GM12878 (cell line): ENCODE measurements at regions not wholly inside any gene's neighbourhood (a gene's known extent, or its start where the extent isn't known, plus 50 kb on each side); places are given as distances from the start of the nearest gene placed in this dataset.

Experiments
- ATAC-seq: fragments of 200-7000 bp; cut with Tn5 transposase; 3 replicates; pipeline ENCODE4 v1.9.1; 2020; ENCODE audit warnings: mild to moderate bottlenecking, moderate library complexity
- BruUV-seq: library from RNA; stranded (reverse); fragments of 400-500 nt; replicated peaks from 2 replicates; lab custom pipeline; 2021; lab: Mats Ljungman, UMichigan
- CTCF ChIA-PET: fragments of 300-600 bp; sonication (Branson Sonifier 250); formaldehyde crosslinking; extraction: SDS; loops from one replicate; lab custom pipeline; 2021; ENCODE audit warnings: inconsistent platforms; lab: Yijun Ruan, JAX
- POLR2A ChIA-PET: fragments of 350-600 bp; formaldehyde crosslinking; extraction: SDS; loops from one replicate; lab custom pipeline; 2021; ENCODE audit warnings: inconsistent platforms; lab: Charles Lee
- RAD21 ChIA-PET: fragments of 300-600 bp; sonication (Branson Sonifier 250); formaldehyde crosslinking; loops from one replicate; lab custom pipeline; 2023; ENCODE audit warnings: antibody characterized with exemption; ENCODE audit not compliant: unreplicated experiment; lab: Charles Lee
- SMC1A ChIA-PET: fragments of 300-600 bp; sonication (Branson Sonifier 250); formaldehyde crosslinking; loops from one replicate; lab custom pipeline; 2023; ENCODE audit not compliant: unreplicated experiment, uncharacterized antibody; lab: Charles Lee
- DNase-seq: peaks from one replicate; pipeline ENCODE4 v3.0.0-alpha.2; 2011; ENCODE audit warnings: low read depth, low spot score
- FAIRE-seq: peaks from 3 replicates; lab custom pipeline; 2011; peaks lifted over from hg19 to GRCh38; lab: Jason Lieb, UNC
- H2AFZ ChIP-seq: 2 replicates; pipeline ENCODE4 v1.6.0; 2011; ENCODE audit warnings: low read depth, low read length, control low read depth; ENCODE audit not compliant: control insufficient read depth
- H3K27ac ChIP-seq: 2 replicates; pipeline ENCODE4 v1.5.1; 2011; ENCODE audit warnings: control low read depth; ENCODE audit not compliant: control insufficient read depth, insufficient read depth
- H3K27me3 ChIP-seq, 2 experiments: replicated peaks in 1 of 2; 2 replicates each; pipeline versions ENCODE4 v1.6.0 to v1.6.1; 2011; ENCODE audit warnings: low read length in 1 of 2; ENCODE audit not compliant: control insufficient read depth in 2 of 2, insufficient read depth in 2 of 2
- H3K36me3 ChIP-seq, 2 experiments: 2 replicates each; pipeline ENCODE4 v1.5.1; 2011; ENCODE audit warnings: low read length in 1 of 2; ENCODE audit not compliant: control insufficient read depth in 2 of 2, insufficient read depth in 2 of 2
- H3K4me1 ChIP-seq: 2 replicates; pipeline ENCODE4 v1.6.1; 2011; ENCODE audit warnings: mild to moderate bottlenecking, low read length, moderate library complexity, mixed read lengths; ENCODE audit not compliant: control insufficient read depth, insufficient read depth
- H3K4me2 ChIP-seq: 2 replicates; pipeline ENCODE4 v1.6.0; 2011; ENCODE audit warnings: control low read depth; ENCODE audit not compliant: control insufficient read depth, insufficient read depth
- H3K4me3 ChIP-seq: fragments of 200-600 bp; sonication (generic); 2 replicates; pipeline ENCODE4 v1.5.1; 2016
- H3K79me2 ChIP-seq: 2 replicates; pipeline ENCODE4 v1.6.0; 2011; ENCODE audit warnings: low read length; ENCODE audit not compliant: control insufficient read depth, insufficient read depth
- H3K9ac ChIP-seq: 2 replicates; pipeline ENCODE4 v1.8.0; 2011; ENCODE audit warnings: low read length, control low read depth, mixed read lengths; ENCODE audit not compliant: control insufficient read depth, insufficient read depth
- H3K9me3 ChIP-seq: replicated peaks from 3 replicates; pipeline ENCODE4 v1.5.1; 2011; ENCODE audit warnings: mild to moderate bottlenecking, low read length; ENCODE audit not compliant: control insufficient read depth, insufficient read depth
- H4K20me1 ChIP-seq: 2 replicates; pipeline ENCODE4 v1.6.0; 2011; ENCODE audit not compliant: control insufficient read depth, insufficient read depth
- ATF3 ChIP-seq: IDR thresholded peaks from 2 replicates; pipeline ENCODE4 v1.6.1; 2011; ENCODE audit warnings: low read depth, mild to moderate bottlenecking, low read length, moderate library complexity, borderline replicate concordance; ENCODE audit errors: extremely low read depth
- CREB1 ChIP-seq: IDR thresholded peaks from 2 replicates; pipeline ENCODE4 v1.6.1; 2012; ENCODE audit warnings: low read depth, mild to moderate bottlenecking, inconsistent platforms
- GABPA ChIP-seq: IDR thresholded peaks from 2 replicates; pipeline ENCODE4 v1.6.1; 2014; ENCODE audit warnings: antibody characterized with exemption, low read depth, mild to moderate bottlenecking, inconsistent platforms
- NFIC ChIP-seq: IDR thresholded peaks from 2 replicates; pipeline ENCODE4 v1.6.1; 2012; ENCODE audit warnings: low read depth, mild to moderate bottlenecking, inconsistent platforms, low read length, moderate library complexity
- RUNX3 ChIP-seq: IDR thresholded peaks from 2 replicates; pipeline ENCODE4 v1.6.1; 2012; ENCODE audit warnings: low read length, inconsistent platforms
- WGBS: methylation state at CpG from one replicate; pipeline ENCODE4 v1.1.6; 2016; ENCODE audit warnings: low lambda C conversion rate; ENCODE audit not compliant: insufficient replicate concordance, insufficient coverage; ENCODE audit errors: missing lambda C conversion rate; 5-methylcytosine and 5-hydroxymethylcytosine counted together
- in situ Hi-C: fragments of 300-500 bp; cut with MboI; formaldehyde crosslinking; loops from 9 replicates; pipeline ENCODE4 v1.14.3; 2018; ENCODE audit warnings: mixed read lengths
- intact Hi-C: fragments of 100-400 bp; cut with micrococcal nuclease; formaldehyde crosslinking; loops from one replicate; pipeline ENCODE4 v1.14.2; 2022; ENCODE audit not compliant: unreplicated experiment
- TF ChIP-seq, protein P1 (sequence below): fragments of 150-350 bp; IDR thresholded peaks from 2 replicates; pipeline ENCODE4 v1.6.1; 2014; ENCODE audit warnings: mild to moderate bottlenecking, low read depth, low read length

GRCh38 chr6:21870076-21870730 is 276.7 kb downstream of the SOX4 start:
- H3K4me2 ChIP-seq: no peak overlapping the region
- ChIA-PET POLR2A (no interaction called here), CTCF (no interaction called here), SMC1A (no interaction called here), RAD21 (no interaction called here)
- H2AFZ ChIP-seq: no peak overlapping the region
- no peaks in the 10 kb centered on the region for H3K36me3 ChIP-seq
- TF ChIP-seq ATF3: no peak
- TF ChIP-seq, protein P1, sequence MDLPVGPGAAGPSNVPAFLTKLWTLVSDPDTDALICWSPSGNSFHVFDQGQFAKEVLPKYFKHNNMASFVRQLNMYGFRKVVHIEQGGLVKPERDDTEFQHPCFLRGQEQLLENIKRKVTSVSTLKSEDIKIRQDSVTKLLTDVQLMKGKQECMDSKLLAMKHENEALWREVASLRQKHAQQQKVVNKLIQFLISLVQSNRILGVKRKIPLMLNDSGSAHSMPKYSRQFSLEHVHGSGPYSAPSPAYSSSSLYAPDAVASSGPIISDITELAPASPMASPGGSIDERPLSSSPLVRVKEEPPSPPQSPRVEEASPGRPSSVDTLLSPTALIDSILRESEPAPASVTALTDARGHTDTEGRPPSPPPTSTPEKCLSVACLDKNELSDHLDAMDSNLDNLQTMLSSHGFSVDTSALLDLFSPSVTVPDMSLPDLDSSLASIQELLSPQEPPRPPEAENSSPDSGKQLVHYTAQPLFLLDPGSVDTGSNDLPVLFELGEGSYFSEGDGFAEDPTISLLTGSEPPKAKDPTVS: no peak
- TF ChIP-seq NFIC: no peak
- no peak for TF ChIP-seq GABPA
- peak; percentile 17; the same call in 1 of the 2 replicates for TF ChIP-seq RUNX3
- TF ChIP-seq CREB1: no peak
- H3K9ac ChIP-seq: no peak overlapping the region
- no peaks in the 10 kb centered on the region for H3K4me1 ChIP-seq
- no peak for FAIRE-seq
- no peaks in the 10 kb centered on the region for H3K79me2 ChIP-seq
- under 1% methylated on average over 5 of the region's 5 CpGs for WGBS
- H4K20me1 ChIP-seq: no peaks in the 10 kb centered on the region
- no TSS peak for BruUV-seq
- no peak overlapping the region for H3K27ac ChIP-seq
- intact Hi-C loops (no loop called here), in situ Hi-C loops (no loop called here)
- H3K27me3 ChIP-seq: no peaks in the 10 kb centered on the region
- no peaks in the 10 kb centered on the region; the same call in 2 of the 3 replicates for H3K9me3 ChIP-seq
- DNase-seq: no peak
- peak; percentile 52 for ATAC-seq
- H3K4me3 ChIP-seq: no peak overlapping the region
